GM19193 (cell line): ENCODE measurements at regions not wholly inside any gene's neighbourhood (a gene's known extent, or its start where the extent isn't known, plus 50 kb on each side); places are given as distances from the start of the nearest gene placed in this dataset.

Experiments
- POLR2A ChIP-seq: IDR thresholded peaks from 4 replicates; pipeline ENCODE4 v1.6.1; 2011; ENCODE audit not compliant: insufficient read depth, insufficient read length; ENCODE audit errors: extremely low read depth

DNA sequence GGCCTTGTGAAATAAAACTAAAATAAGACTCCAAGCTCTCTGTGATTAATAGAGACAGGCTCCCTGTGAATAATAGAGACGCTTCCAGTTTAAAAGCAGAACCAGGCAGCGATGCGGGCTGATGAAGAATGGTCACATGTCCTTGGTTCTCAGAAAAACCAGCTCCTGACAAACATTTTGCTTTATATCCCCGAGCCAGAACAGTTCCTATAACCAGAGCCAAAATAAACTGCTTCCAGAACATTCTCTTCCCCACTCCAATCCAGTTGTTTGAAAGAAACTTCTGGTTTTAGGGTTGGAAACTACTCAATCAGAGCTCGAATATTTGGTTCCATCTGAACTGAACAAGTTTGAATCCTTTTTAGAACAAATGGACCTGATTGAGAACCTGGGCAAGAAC lies 213.7 kb downstream of the TSN start:
- TF ChIP-seq POLR2A, result no peak

DNA sequence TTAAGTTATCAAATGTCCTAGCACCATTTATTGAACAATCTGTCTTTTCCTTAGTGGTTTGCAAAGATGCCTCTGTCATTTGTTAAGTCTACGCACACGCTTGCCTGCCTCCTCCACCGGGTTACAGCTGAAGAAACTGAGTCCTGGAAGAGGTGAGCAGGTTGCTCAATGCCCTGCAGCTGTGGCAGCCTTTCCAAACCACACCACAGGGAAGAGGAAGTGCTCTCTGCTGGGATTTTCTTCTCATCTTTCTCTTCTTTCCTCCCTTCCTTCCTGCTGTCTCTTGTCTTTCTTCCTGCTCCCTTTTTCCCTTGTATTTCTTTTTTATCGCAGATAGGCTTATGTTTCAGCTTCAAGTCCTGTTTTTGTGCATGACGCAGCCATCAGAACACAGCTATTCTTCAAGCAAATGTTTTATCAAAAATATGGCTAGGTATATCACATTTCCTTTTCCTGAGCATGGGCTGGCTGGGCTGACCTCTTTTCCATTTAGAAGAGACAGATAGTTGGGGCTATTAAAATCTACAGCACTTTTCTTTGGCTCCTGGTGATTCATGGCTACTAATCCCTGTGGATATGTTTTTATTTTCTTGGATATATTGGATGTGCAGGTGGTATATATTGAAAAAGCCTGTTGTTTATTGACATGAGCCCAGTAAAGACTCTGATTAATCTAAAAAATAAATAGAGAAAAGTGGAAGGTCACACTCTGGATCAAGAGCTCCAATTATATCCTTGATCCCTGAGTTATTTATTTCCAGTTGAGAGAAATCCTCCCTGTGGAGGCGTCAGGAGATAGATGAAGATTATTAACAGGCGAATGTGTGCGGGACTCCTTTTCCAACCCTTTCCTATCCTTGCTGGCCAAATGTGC lies 214.6 kb downstream of the TSN start:
- no peak for TF ChIP-seq POLR2A

- no peak for TF ChIP-seq POLR2A
These were observed 216.8 kb downstream of the TSN start for GRCh38 chr2:121972203-121972602.

DNA sequence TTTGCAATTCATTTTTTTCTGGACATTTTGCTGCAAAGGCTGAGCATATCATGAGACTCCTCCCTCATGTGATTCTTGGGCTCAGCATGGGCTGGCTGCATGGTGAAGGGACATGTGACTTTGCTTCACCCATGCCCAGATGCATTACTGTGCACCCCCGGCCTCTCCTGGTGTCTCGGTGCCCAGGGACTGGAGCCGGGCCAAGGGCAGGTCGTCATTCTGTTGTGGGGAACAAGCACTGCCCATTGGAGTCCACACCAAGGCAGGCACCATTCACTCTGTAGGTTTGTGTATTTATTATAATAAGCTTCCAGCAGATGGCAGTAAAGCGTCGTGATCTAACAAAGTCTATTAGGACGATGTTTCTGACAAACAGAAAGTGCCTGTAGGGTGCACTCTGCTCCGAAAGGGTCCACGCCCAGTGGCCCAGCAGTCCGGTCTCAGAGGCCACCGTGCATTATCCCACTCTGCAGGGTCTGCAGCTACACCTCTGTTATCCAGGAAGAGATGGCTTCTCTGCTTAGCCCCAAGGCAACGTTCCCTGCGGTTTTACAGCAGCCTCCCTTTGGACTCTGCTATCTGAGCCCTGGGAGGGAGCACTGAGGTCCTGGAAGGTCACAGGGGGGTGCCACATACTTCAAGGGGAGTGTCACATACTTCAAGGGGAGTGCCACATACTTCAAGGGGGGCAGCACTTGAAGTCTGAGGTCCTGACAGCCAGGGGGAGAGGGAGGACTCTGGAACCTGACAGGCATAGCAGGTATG lies 219.6 kb downstream of the TSN start:
- no peak for TF ChIP-seq POLR2A

- no peak for TF ChIP-seq POLR2A
These were observed 221.5 kb downstream of the TSN start for GRCh38 chr2:121976926-121977325.

GRCh38 chr2:121977326-121977725 lies 221.9 kb downstream of the TSN start:
- TF ChIP-seq POLR2A, result no peak

DNA sequence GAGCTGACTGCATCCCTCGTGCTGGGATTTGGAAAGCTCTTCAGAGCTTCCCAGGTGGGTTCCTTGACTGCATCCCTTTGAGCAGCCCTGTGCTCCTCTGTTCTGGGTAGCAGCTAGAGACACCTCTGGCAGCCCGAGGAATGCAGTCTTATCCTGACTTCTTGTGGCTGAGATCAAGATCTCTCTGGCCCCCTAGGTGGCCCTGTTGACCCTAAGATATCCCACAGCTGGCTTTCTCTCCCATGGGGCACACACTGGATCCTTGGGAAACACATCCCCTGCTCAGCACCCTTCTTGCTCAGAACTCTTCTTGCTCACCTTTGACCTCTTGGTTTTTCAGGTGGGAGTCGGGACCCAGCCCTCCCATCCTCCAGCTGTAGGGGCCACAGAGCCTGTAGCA lies 237.2 kb downstream of the TSN start:
- no peak for TF ChIP-seq POLR2A

- TF ChIP-seq POLR2A, result no peak
These were observed 238.2 kb downstream of the TSN start for GRCh38 chr2:121993682-121994081.

DNA sequence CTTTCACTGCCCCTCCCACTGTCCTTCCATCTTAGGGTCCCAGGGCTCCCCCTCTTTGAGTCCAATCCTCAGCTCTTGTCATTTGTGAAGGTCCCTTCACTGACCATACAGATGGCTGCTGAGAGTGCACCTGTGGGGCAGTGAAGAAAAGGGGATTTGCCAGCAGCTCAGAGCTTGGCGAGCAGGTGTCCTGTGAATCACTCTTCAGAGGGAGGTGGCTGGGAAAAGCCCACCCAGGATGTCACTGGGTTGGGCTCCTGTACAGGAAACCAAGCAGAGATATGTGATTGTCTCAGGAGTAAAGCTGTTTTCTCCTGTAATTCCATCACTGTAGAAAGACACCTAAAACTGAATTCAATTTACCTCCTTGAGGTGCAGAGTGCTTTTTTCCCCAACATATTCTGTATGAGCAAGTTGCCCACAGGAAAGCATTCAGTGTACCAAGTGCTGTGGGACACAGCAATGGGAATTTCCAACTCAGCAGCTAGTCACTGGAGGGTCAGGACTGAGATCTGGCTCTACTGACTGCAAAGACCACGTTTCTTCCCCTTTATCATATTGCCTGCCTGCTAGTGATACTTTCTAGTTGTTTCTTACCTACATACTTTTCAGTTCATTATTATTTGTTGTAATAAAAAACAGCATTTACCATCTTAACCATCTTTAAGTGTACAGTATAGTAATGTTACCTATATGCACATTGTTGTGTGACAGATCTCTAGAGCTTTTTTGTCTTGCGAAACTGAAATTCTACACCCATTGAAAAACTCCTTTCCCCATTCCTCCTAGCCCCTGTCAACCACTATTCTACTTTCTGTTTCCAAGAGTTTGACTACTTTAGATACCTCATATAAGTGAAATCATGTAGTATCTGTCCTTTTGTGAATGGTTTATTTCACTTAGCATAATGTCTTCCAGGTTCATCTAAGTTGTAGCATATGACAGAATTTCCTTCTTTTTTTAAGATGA lies 239.1 kb downstream of the TSN start:
- no peak for TF ChIP-seq POLR2A

DNA sequence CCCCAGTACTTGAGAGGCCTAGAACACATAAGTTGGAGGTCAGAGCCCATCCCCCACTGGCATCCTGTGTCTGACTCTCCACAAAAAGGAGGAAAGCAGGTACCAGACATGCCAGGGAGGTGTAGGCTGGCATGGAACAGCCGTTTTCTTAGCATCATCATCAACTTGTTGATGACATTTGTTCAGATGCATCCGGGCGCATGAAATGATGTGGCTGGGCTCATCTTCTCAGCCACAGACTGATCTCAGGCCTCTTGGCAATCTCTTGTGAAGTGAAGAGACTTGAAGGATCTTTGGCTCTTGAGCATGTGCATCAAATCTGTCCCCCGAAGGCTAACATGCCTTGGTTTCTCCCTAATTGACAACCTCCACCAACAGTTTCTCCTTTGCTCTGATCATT lies 243.3 kb downstream of the TSN start:
- TF ChIP-seq POLR2A, result no peak

DNA sequence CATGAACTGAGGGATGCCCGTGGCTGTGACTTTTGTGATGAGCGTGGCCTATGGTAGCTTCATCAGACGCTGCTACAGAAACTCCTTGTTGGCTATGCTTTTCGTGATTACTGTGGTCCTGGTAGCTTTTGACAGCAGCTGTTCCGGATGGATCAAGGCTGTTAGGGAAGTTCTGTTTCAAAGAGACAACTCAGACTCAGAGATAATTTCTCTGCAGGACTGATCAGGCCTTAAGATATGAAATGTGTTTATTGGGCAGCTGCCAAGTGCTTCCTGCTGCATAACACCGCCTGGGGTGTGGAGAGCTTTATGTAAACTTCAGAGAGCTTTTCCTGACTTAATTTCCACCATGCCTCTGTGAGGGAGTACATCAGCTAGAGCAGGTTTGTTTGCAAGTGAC lies 243.8 kb downstream of the TSN start:
- no peak for TF ChIP-seq POLR2A

DNA sequence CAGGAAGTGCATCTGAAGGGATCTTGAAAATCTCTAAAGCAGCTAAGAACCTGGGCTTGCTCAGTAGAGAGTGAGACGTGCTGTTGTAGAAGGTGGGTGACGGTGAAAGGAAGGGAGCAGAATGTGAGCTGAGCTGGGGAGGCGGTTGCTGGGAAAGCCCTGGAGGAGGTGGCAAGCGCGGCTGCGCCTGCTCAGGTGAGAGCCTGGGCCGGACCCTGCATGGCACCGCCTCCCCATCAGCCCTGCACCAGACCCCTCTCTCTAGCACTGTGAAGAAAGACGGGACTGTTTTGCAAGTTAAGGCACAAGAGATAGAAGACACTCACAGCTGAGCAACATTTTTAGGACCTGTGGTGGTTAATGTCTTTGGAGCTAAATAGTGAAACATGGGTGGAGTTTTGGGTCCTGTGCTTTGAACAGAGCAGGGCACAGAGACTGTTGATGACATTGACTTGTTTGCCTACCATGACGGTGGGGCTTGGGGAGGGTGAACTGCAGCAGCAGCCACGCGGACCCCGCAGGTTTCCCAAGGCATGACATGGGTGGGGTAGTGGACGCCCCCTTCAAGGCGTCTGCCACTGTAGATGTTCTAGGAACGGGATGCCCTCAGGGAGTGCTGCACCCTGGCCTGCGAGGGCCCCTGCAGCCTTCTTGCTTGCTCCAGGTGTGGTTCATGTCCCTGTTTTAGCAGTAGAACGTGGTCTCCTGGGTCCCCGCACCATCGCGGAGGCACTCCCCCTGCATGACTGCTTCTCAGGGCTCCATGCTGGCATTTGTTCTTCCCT lies 245.3 kb downstream of the TSN start:
- no peak for TF ChIP-seq POLR2A

- no peak for TF ChIP-seq POLR2A
These were observed 246.0 kb downstream of the TSN start for GRCh38 chr2:122001441-122001874.

- no peak for TF ChIP-seq POLR2A
These were observed 247.9 kb downstream of the TSN start for GRCh38 chr2:122003196-122003940.

GRCh38 chr2:122007126-122007525 lies 251.7 kb downstream of the TSN start:
- TF ChIP-seq POLR2A, result no peak
